ENCODE measurements at regions not wholly inside any gene's neighbourhood (a gene's known extent, or its start where the extent isn't known, plus 50 kb on each side); places are given as distances from the start of the nearest gene placed in this dataset.

GRCh38 chr20:21033817-21034216 lies 72.3 kb downstream of the LINC00237 start:
- no peak for DNase-seq (ENCODE audit: low read depth)

GRCh38 chr20:21031666-21032065 lies 74.5 kb downstream of the LINC00237 start:
- no peak for DNase-seq (ENCODE audit: low read depth)

- DNase-seq (ENCODE audit: low read depth): no peak
These were observed 76.8 kb downstream of the LINC00237 start for GRCh38 chr20:21029341-21029740.

GRCh38 chr20:21028921-21029320 lies 77.2 kb downstream of the LINC00237 start:
- no peak for DNase-seq (ENCODE audit: low read depth)

- no peak for DNase-seq (ENCODE audit: low read depth)
These were observed 77.7 kb downstream of the LINC00237 start for GRCh38 chr20:21028436-21028835.

GRCh38 chr20:21027569-21027968 lies 78.6 kb downstream of the LINC00237 start:
- no peak for DNase-seq (ENCODE audit: low read depth)

GRCh38 chr20:21026951-21027350 lies 79.2 kb downstream of the LINC00237 start:
- no peak for DNase-seq (ENCODE audit: low read depth)

GRCh38 chr20:21024420-21024819 lies 81.7 kb downstream of the LINC00237 start:
- DNase-seq (ENCODE audit: low read depth): no peak

GRCh38 chr20:21022925-21023324 lies 83.2 kb downstream of the LINC00237 start:
- DNase-seq (ENCODE audit: low read depth): no peak

- no peak for DNase-seq (ENCODE audit: low read depth)
These were observed 84.7 kb downstream of the LINC00237 start for GRCh38 chr20:21021472-21021790.

GRCh38 chr20:21020659-21021471 lies 85.3 kb downstream of the LINC00237 start:
- no peak for DNase-seq (ENCODE audit: low read depth)

GRCh38 chr20:21019814-21020658 lies 86.1 kb downstream of the LINC00237 start:
- no peak for DNase-seq (ENCODE audit: low read depth)

- DNase-seq (ENCODE audit: low read depth): no peak
These were observed 86.7 kb downstream of the LINC00237 start for GRCh38 chr20:21019468-21019813.

GRCh38 chr20:21018576-21018975 lies 87.6 kb downstream of the LINC00237 start:
- no peak for DNase-seq (ENCODE audit: low read depth)

GRCh38 chr20:21017528-21018085 lies 88.6 kb downstream of the LINC00237 start:
- DNase-seq (ENCODE audit: low read depth): no peak

GRCh38 chr20:21016751-21017150 lies 89.4 kb downstream of the LINC00237 start:
- no peak for DNase-seq (ENCODE audit: low read depth)

GRCh38 chr20:21014528-21014927 lies 91.6 kb downstream of the LINC00237 start:
- DNase-seq (ENCODE audit: low read depth): no peak

GRCh38 chr20:21008951-21009350 lies 97.2 kb downstream of the LINC00237 start:
- DNase-seq (ENCODE audit: low read depth): no peak

GRCh38 chr20:21006611-21007010 lies 99.5 kb downstream of the LINC00237 start:
- DNase-seq (ENCODE audit: low read depth): peak; percentile 9

- DNase-seq (ENCODE audit: low read depth): peak; percentile 75
These were observed 101.6 kb downstream of the LINC00237 start for GRCh38 chr20:21004386-21005076.

GRCh38 chr20:21003902-21004301 lies 102.3 kb downstream of the LINC00237 start:
- no peak for DNase-seq (ENCODE audit: low read depth)

- DNase-seq (ENCODE audit: low read depth): no peak
These were observed 103.7 kb downstream of the LINC00237 start for GRCh38 chr20:21002486-21002885.
